Activated gamma-delta T cell (primary cell): ENCODE measurements at regions not wholly inside any gene's neighbourhood (a gene's known extent, or its start where the extent isn't known, plus 50 kb on each side); places are given as distances from the start of the nearest gene placed in this dataset.
"Not testable (repeated sequence)": the region's sequence is repeated elsewhere in the genome, so short reads cannot be mapped to it uniquely, and the experiment has no call there.

Source experiments
- DNase-seq: peaks from one replicate; lab custom pipeline; 2025; lab: John Stamatoyannopoulos, UW

DNA sequence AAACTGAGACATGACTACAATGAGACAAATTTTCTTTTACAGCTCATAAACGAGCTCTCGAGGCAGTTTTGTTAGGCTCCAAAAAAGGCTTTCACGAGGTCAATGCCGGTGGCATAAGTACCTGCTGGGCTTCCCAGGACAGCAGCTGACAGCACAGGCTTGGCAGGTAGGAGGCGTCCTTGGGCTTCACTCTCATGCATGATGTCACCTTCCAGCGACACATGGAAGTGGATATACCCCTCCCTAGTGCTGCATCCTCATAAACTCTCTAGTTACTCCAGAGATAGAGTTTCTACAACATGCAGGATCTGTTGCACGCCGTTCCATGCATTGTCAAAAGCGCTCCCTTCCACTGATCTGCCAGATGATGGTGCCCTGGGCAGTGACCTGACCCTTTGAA lies 112.5 kb upstream of the PAXBP1 start:
- no peak for DNase-seq

DNA sequence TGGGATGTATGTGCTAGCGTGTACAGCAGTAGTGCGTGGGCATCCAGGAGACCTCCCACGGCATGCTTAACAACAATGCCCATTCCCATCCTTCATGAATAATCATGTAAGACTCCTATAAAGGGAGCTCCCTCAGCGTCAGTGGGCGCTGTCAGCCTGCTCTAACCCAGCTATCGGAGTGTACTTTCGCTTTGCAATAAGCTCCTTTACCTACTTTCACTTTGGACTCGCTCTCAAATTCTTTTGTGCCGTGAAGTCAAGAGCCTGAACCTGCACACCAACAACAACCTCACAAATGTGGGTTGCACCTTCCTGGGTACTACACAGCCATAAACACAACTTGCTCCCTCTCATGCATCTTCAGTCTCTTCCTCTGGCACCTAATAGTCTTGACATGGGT lies 114.8 kb upstream of the PAXBP1 start:
- no peak for DNase-seq

DNA sequence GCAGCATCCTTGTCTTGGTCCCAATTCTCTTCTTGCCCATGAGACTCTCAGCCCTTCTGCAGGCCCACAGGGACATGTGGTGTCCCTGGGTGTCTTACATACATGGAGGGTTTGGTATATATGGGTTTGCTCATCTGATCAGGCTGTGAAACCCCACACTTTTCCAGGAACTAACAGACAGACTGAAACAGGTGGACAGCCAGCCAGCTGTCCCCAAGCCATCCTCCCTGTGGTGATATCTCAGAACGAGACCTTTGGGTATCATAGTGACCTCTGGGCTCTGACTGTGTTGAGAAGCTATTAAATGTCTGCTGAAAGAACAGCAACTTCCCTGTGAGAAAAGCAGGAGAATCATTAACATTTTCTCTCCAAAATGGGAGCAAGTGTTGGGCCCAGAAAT lies 115.5 kb upstream of the PAXBP1 start:
- no peak for DNase-seq

DNA sequence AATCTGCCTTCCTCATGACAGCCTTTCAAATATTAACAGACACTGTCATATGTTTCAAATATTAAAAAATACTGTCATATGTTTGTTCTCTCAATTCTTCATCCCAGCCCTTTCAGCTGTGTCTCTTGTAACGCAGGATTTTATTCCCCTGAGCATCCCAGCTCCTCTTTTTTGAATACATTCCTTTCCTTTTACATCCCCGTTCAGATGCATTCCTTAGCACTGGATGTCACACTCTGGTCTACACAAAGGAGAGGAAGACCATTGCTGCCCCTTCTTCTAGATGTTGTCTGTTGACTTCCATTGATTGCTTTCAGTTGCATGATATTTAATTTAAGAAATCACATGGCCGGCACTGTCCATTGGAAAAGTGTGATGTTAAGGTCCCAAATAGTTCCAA lies 117.4 kb upstream of the PAXBP1 start:
- no peak for DNase-seq

- DNase-seq = no peak
These were observed 118.0 kb upstream of the PAXBP1 start for GRCh38 chr21:32889596-32889995.

DNA sequence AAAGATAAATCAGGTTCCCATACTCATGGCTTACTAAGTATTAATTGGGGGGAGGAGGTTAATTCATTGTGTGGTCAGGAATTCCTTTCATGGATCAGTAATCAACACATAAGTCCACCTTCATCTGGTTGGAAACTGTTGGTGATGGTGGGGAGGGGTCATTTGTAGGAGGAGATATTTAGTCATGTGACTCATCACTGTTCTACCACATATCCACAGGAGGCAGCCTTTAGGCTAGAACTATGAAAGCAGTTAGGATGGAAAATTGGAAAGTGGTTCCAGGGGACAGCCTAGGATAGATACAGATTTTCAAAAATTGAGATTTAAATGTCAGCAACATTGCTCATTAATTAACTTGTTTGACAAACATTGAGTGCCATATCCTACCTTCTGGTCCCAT lies 122.8 kb upstream of the PAXBP1 start:
- DNase-seq = no peak

- DNase-seq = no peak
These were observed 124.9 kb upstream of the OLIG2 start for GRCh38 chr21:32900814-32901213.

DNA sequence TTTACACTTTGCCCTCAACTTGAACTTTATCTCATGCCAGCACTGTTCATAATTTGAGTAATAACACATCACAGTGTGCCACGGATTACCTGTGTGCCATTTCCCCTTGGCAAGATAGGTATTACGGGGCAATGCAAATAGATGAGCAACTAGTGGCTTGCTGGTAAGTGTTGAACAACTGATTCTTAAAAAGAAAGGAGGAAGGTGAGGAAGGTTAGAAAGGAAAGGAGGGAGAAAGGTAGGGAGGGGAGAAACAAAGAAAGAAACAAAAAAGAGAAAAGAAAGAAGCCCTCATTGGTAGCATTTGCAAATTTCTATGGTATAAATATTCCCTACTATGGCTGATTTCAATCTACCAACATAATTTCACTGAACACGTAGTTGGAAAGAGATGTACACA lies 118.2 kb upstream of the OLIG2 start:
- no peak for DNase-seq

DNA sequence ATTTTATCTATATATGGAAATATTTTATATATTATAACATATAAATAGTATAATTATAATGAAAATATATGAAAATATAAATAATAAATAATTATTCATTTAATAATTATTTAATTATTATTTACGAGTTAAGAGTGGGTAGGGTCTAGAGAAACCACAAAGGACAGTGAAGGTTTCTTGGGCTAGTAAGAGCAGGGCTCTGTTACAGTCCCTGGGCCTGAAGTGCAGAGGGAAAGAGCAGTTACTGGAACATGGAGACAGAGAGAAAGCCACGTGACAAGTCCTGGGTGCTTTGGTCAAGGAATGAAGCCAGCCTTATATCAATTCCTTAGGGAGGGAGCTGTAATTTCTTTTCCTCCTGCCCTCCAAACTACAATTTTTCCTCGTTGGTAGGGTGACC lies 117.2 kb upstream of the OLIG2 start:
- DNase-seq = no peak

DNA sequence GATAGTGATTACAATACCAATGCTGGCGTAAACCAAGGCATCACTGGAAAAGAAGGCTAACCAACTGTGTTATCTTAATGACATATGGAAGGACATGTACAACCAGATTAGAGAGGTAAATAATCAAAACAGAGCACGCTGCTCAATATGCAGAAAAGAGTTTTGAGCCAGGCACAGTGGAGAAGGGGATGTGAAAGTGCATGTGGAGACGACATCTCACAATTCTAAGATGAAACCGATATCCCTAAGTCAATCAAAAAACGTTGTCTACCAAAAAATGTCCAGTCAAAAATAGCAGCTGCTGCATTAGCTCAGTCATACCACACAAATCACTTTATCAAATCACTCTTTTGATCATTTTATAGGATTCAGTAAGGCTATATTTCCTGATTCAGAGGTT lies 116.3 kb upstream of the OLIG2 start:
- DNase-seq = no peak

DNA sequence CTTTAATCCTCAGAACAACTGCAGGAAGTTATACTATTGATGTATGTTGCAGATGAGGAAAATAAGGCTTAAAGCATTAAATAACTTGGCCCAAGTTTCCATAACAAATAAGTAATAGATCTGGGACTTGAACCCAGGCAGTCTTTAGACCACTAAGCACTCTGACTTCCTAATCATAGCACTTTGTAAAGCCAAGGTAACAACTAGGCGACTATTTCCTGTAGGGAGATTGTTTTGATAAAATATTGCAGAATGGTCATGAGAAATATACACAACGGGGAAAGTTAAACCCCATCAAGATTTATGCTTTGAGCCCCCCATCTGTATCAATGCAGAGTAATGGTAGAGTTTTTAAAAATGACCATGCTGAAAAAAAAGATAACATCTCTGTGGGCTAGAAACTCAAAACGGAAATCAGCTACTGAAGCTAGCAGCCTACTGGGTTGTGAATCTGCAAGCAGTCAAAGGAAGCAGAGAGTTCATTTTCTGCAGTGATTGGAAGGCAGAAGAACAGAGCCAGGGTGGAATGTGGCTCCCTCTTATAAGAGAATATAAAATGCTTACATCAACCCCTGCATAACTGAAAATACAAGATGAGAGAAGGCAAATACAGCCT lies 111.2 kb upstream of the OLIG2 start:
- no peak for DNase-seq

- DNase-seq = no peak
These were observed 110.6 kb upstream of the OLIG2 start for GRCh38 chr21:32915099-32915498.

DNA sequence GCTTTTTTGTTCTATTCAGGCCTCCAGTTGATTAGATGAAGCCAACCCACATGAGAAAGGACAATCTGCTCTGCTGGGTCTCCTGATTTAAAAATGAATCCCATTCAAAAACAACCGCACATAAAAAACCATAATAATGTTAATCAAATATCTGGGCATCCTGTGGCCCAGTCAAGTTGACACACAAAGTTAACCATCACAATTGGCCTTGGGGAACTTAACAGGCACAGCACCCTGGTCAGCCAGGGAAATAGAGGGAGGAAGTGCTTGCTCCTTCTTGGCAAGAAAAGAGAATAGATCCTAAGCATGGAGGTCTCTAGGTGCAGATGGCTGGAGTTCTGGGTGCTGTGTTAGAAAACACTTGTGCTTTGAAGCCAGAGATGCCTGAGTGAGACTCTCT lies 109.6 kb upstream of the OLIG2 start:
- no peak for DNase-seq

DNA sequence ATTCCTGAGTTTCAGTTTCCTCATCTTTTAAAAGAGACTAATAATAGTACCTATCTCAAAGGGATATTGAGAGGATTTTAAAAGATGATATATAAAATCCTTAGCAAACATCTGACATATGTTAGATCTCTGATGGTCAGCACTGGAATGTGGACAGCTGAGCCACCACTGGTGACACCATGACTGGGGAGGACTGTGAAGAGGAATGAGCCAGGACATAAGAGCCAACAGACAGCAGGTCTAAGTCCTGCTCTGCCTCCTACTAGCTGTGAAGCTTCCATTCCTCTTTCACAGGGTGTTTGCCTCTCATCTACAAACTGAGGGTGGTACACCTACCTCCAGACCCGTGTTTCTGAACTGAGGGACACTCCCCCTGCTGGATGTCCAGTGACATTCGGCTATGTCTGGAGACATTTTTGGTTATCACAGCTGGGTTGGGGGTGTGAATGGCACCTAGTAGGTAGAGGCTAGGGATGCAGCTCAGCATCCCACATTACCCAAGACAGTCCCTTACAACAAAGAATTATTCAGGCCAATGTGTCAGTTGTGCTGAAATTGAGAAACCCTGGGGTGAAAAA lies 109.1 kb upstream of the OLIG2 start:
- DNase-seq = no peak

- no peak for DNase-seq
These were observed 108.2 kb upstream of the OLIG2 start for GRCh38 chr21:32917362-32918135.

GRCh38 chr21:32918478-32919120 lies 107.1 kb upstream of the OLIG2 start:
- DNase-seq = no peak

GRCh38 chr21:32920474-32920873 lies 105.3 kb upstream of the OLIG2 start:
- no peak for DNase-seq

DNA sequence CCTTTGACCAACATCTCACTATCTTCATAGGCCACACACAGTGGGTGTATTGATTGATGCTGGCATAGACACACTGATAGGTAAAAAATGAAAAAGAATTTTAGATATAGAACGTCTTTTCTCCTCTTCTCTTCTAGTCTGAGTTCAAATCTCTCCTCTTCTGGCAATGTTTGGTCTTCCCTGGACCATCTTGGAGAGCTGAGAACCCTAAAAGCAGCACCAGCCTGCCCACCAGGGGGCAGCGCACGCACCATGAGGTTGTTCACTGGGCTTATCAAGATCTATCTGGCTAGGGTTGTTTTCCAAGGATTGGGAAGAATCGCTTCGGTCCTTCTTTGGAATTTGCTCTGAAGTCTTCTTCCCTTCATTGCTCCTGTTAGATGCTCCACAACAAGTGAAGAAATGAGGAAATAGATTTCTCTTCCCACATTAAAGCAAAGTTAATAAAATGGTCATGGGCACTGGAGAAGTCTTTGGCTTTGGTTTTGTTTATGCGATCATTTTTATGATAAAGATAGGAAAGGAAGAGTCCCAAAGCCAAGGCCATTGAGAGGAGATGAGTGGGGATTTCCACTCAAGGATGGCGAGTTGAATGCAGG lies 104.0 kb upstream of the OLIG2 start:
- peak; percentile 16 for DNase-seq

- no peak for DNase-seq
These were observed 100.6 kb upstream of the OLIG2 start for GRCh38 chr21:32925098-32925497.

GRCh38 chr21:32929633-32930038 lies 96.1 kb upstream of the OLIG2 start:
- no peak for DNase-seq

DNA sequence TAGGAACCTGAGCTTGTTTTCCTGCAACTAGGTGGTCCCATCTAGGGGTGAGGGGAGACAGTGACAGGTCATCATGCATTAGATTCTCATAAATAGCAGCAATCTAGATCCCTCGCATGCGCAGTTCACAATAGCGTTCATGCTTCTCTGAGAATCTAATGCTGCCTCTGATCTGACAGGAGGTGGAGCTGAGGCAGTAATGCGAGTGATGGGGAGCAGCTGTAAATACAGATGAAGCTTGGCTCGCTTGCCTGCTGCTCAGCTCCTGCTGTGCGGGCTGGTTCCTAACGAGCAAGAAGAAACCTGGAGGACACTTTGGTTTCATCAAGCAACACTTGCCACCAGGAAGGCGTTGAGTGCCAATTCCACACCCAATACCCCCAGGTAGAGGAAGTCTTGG lies 95.1 kb upstream of the OLIG2 start:
- no peak for DNase-seq

- not testable (repeated sequence) for DNase-seq
These were observed 91.7 kb upstream of the OLIG2 start for GRCh38 chr21:32934068-32934467.

GRCh38 chr21:32934829-32935228 lies 90.9 kb upstream of the OLIG2 start:
- no peak for DNase-seq
